ENCODE measurements at regions not wholly inside any gene's neighbourhood (a gene's known extent, or its start where the extent isn't known, plus 50 kb on each side); places are given as distances from the start of the nearest gene placed in this dataset.

- no peak for DNase-seq
Measured at GRCh38 chr10:110414548-110415309, 83.0 kb upstream of the DUSP5 start.

GRCh38 chr10:110415809-110416208, 81.9 kb upstream of the DUSP5 start:
- no peak for DNase-seq

GRCh38 chr10:110416776-110417711, 80.7 kb upstream of the DUSP5 start:
- DNase-seq, result no peak

- no peak for DNase-seq
Measured at GRCh38 chr10:110418218-110418617, 79.5 kb upstream of the DUSP5 start.

- DNase-seq, result no peak
Measured at GRCh38 chr10:110419265-110419664, 78.4 kb upstream of the DUSP5 start.

- no peak for DNase-seq
Measured at GRCh38 chr10:110420401-110421193, 77.1 kb upstream of the DUSP5 start.

- no peak for DNase-seq
Measured at GRCh38 chr10:110421512-110422138, 76.1 kb upstream of the DUSP5 start.

GRCh38 chr10:110422548-110422947, 75.2 kb upstream of the DUSP5 start:
- no peak for DNase-seq

GRCh38 chr10:110423650-110424049, 74.1 kb upstream of the DUSP5 start:
- DNase-seq, result no peak

- DNase-seq, result no peak
Measured at GRCh38 chr10:110425684-110426293, 71.9 kb upstream of the DUSP5 start.

GRCh38 chr10:110426294-110427181, 71.2 kb upstream of the DUSP5 start:
- no peak for DNase-seq

- DNase-seq, result no peak
Measured at GRCh38 chr10:110429301-110429700, 68.4 kb upstream of the DUSP5 start.

- no peak for DNase-seq
Measured at GRCh38 chr10:110430340-110431273, 67.1 kb upstream of the DUSP5 start.

GRCh38 chr10:110431659-110432058, 66.0 kb upstream of the DUSP5 start:
- no peak for DNase-seq

- no peak for DNase-seq
Measured at GRCh38 chr10:110432084-110432483, 65.6 kb upstream of the DUSP5 start.

- no peak for DNase-seq
Measured at GRCh38 chr10:110432814-110433565, 64.7 kb upstream of the DUSP5 start.

- DNase-seq, result no peak
Measured at GRCh38 chr10:110433740-110434139, 64.0 kb upstream of the DUSP5 start.

- no peak for DNase-seq
Measured at GRCh38 chr10:110434489-110435096, 63.1 kb upstream of the DUSP5 start.

All from occipital lobe (tissue), 1 donor.